ENCODE measurements at regions not wholly inside any gene's neighbourhood (a gene's known extent, or its start where the extent isn't known, plus 50 kb on each side); places are given as distances from the start of the nearest gene placed in this dataset.

DNA sequence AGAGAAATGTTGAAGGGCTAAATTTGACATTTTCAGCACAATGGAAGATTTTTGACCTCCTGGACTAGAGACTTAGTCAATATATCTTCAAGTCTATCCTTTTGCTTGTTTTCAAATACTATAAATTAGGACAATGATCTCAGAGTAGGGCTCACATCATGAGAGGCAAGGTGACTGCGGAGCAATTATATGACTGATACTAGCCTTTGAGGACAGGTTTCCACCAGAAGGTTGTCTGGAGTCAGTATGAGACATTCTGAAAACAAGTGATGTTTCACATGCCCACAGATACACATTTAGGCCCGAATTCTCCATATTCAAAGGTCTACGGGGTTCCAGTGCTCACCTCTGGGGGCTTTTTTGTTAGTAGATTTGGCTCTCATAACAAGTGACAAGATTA is 142.3 kb upstream of the SAMSN1 start:
- TF ChIP-seq, protein P1, sequence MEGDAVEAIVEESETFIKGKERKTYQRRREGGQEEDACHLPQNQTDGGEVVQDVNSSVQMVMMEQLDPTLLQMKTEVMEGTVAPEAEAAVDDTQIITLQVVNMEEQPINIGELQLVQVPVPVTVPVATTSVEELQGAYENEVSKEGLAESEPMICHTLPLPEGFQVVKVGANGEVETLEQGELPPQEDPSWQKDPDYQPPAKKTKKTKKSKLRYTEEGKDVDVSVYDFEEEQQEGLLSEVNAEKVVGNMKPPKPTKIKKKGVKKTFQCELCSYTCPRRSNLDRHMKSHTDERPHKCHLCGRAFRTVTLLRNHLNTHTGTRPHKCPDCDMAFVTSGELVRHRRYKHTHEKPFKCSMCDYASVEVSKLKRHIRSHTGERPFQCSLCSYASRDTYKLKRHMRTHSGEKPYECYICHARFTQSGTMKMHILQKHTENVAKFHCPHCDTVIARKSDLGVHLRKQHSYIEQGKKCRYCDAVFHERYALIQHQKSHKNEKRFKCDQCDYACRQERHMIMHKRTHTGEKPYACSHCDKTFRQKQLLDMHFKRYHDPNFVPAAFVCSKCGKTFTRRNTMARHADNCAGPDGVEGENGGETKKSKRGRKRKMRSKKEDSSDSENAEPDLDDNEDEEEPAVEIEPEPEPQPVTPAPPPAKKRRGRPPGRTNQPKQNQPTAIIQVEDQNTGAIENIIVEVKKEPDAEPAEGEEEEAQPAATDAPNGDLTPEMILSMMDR (IDR thresholded peaks at IDR 0.05), result no peak
- no peak for TF ChIP-seq POLR2A (IDR thresholded peaks at IDR 0.05)
